UCSD-AML1 (cell line): ENCODE measurements at regions not wholly inside any gene's neighbourhood (a gene's known extent, or its start where the extent isn't known, plus 50 kb on each side); places are given as distances from the start of the nearest gene placed in this dataset.
"Not testable (repeated sequence)": the region's sequence is repeated elsewhere in the genome, so short reads cannot be mapped to it uniquely, and the experiment has no call there.

Experiments used
- DNase-seq: peaks from one replicate; lab custom pipeline; 2025; ENCODE audit not compliant: unreplicated experiment; lab: John Stamatoyannopoulos, UW

GRCh38 chr3:144502402-144502801 lies 530.8 kb downstream of the DIPK2A start:
- DNase-seq = no peak

- DNase-seq = not testable (repeated sequence)
These were observed 534.8 kb downstream of the DIPK2A start for GRCh38 chr3:144506375-144506774.

- no peak for DNase-seq
These were observed 539.7 kb downstream of the DIPK2A start for GRCh38 chr3:144511346-144511745.

GRCh38 chr3:144516026-144516425 lies 544.4 kb downstream of the DIPK2A start:
- DNase-seq = no peak

GRCh38 chr3:144516589-144516988 lies 545.0 kb downstream of the DIPK2A start:
- no peak for DNase-seq

GRCh38 chr3:144521131-144521530 lies 549.5 kb downstream of the DIPK2A start:
- no peak for DNase-seq

GRCh38 chr3:144522456-144522855 lies 550.8 kb downstream of the DIPK2A start:
- DNase-seq = no peak

- DNase-seq = no peak
These were observed 551.8 kb downstream of the DIPK2A start for GRCh38 chr3:144523396-144523795.

- no peak for DNase-seq
These were observed 552.9 kb downstream of the DIPK2A start for GRCh38 chr3:144524531-144524930.

GRCh38 chr3:144529566-144529965 lies 557.9 kb downstream of the DIPK2A start:
- no peak for DNase-seq

- DNase-seq = no peak
These were observed 573.2 kb downstream of the DIPK2A start for GRCh38 chr3:144544871-144545270.

- no peak for DNase-seq
These were observed 574.9 kb downstream of the DIPK2A start for GRCh38 chr3:144546539-144546938.

- DNase-seq = no peak
These were observed 576.7 kb downstream of the DIPK2A start for GRCh38 chr3:144548346-144548745.

- no peak for DNase-seq
These were observed 577.5 kb downstream of the DIPK2A start for GRCh38 chr3:144549166-144549565.

- DNase-seq = no peak
These were observed 580.9 kb downstream of the DIPK2A start for GRCh38 chr3:144552346-144553057.

- DNase-seq = no peak
These were observed 581.7 kb downstream of the DIPK2A start for GRCh38 chr3:144553301-144553700.

GRCh38 chr3:144554889-144555288 lies 583.3 kb downstream of the DIPK2A start:
- DNase-seq = no peak

- DNase-seq = no peak
These were observed 584.8 kb downstream of the DIPK2A start for GRCh38 chr3:144556392-144556791.

- no peak for DNase-seq
These were observed 585.9 kb downstream of the DIPK2A start for GRCh38 chr3:144557515-144557914.

- DNase-seq = no peak
These were observed 592.4 kb downstream of the DIPK2A start for GRCh38 chr3:144564011-144564410.

- no peak for DNase-seq
These were observed 594.7 kb downstream of the DIPK2A start for GRCh38 chr3:144566320-144566719.

GRCh38 chr3:144569651-144570050 lies 598.0 kb downstream of the DIPK2A start:
- no peak for DNase-seq

- DNase-seq = no peak
These were observed 612.2 kb downstream of the DIPK2A start for GRCh38 chr3:144583871-144584270.
